NCI-H82 treated with DMSO at 0.1 percent for 48 hours (cell line): ENCODE measurements at regions not wholly inside any gene's neighbourhood (a gene's known extent, or its start where the extent isn't known, plus 50 kb on each side); places are given as distances from the start of the nearest gene placed in this dataset.
"Not testable (repeated sequence)": the region's sequence is repeated elsewhere in the genome, so short reads cannot be mapped to it uniquely, and the experiment has no call there.

Experiments
- DNase-seq: peaks from one replicate; lab custom pipeline; 2025; ENCODE audit not compliant: unreplicated experiment; lab: John Stamatoyannopoulos, UW

DNA sequence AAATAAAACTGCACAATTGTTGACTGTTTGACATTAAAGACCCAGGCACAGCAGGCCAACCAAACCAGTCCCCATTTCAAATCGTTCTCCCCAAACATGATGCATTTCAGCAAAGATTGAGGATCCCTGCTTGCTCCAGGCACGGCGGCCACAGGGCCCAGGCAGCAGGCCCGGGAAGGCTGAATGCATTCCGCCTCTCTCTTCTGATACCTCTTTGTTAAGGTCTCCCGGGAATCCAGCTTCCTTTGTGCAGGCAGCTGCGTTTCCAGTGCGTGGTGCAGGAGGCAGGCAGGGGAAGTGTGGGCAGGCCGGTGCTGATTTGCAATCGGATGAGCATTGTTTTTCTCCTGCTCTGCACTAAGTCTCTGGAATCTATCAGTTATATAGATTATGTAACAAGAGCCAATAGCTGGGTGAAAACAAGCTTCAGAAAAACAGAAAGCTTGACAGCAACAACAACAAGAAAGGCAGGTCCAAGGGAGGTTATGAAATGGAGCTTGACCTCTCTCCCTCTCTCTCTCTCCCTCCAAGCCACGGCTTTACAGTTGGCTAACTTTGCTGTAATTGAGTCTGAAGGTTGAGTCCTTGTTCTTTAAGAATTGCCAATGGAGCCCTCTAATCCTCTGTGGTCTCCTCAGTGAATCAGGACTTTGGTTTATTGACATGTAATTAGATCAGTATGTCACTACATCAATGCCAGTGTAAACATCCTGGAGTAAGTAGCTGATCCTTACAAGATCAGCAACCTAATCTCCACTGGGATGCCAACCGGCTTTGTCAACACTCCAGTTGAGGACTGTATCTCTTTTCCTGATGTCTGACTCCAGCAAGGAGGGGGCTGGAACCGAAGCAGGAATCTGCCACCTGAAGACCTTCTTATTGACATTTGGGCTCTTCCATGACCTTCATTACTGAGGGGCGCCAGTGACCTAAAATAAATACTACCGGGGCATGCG, 338.0 kb downstream of the TEX29 start:
- DNase-seq, result peak; percentile 31

DNA sequence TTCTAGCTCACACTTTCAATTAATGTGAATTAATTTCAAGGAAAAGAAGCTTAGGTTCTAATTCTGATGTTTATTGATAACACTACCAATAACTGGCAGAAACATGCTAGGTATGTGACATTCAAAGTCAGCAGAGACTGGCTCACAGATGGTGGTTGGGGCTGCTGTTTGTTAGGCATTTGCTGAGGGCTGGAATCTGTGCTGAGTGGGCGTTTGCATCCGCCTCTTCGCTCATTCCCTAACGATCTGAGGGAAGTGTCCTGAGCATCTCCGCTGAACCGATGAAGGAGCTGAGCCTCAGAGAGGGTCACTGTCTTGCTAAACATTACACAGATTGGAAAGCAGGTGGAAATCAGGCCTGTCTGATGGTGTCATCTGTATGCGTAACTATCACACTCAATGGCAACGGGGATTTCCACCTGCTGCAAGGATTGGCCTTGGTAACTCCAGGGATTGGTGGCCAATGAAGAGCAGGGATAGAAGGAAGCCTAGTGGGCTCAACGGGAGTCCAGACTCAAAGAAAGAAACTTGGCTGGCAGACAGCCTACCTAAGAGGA, 338.9 kb downstream of the TEX29 start:
- DNase-seq, result no peak

DNA sequence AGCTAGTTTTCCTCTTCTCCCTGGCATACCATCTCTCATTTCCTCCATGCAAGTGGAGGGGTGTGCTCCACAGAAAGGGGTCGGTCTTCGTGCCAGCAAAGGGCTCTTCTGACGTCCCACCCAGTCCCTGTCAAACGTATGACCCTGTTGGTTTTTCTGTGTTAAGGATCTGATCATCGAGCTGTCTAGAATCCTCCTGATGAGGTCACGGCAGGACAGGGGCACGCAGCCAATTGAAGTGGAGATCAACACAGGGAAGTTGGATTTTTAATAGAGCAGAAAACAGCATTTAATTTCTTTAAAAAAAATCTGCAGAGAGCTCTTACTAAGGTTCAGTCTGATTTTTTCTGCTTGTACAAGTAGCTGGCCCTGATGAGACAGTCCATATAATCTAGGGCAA, 339.4 kb downstream of the TEX29 start:
- DNase-seq, result no peak

DNA sequence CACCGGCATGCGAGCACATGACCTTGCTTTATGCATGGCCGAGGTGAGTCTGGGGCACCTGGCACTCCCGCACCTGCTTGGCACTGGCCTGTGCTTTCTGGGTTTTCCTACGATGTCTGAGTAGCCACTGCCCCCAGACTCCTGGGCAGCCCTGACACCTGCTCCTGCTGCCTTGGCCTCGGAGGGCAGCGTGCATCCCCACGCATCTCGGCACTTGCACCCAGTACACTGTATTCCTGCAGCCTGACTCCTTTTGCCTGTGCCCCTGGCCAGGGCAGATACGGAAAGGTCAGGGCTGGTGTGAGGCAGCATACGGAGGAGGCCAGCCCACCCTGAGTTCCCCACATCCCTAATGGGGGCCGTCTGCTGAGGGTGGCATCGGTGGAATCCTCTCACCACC, 340.6 kb downstream of the TEX29 start:
- no peak for DNase-seq

DNA sequence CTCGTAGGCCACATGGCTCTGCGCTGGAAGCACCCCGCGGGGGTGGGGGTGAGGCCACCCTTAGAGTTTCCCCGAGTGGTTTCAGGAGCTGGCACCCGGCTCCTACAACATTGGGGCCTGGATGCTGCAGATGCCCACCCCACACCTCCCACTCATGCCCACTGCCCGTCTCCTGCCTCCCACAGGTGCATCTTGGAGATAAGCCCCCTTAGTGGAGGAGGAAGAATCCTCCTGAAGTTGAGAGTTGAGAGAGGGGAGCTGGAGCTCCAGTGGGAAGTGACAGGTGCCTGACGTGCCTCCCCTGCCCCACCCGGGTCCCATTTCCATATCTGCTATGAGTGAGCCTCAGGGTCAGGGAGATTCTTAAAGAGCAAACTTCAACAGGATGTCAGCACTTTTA, 341.3 kb downstream of the TEX29 start:
- DNase-seq, result no peak

DNA sequence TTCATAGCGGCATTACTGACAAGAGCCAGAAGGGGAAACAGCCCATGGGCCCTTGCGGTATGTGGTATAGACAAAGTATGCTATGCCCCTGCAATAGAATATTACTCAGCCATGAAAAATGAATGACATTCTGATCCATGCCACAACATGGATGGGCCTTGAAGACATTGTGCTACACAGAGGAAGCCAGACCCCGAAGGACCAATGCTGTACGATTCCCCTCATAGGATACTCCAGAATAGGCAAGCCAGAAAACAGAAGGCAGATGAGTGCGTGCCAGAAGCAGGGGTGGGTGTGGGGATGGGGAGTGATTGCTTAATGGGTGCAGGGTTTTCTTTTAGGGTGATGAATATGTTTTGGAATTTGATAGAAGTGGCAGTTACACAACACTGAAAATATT, 342.0 kb downstream of the TEX29 start:
- no peak for DNase-seq

DNA sequence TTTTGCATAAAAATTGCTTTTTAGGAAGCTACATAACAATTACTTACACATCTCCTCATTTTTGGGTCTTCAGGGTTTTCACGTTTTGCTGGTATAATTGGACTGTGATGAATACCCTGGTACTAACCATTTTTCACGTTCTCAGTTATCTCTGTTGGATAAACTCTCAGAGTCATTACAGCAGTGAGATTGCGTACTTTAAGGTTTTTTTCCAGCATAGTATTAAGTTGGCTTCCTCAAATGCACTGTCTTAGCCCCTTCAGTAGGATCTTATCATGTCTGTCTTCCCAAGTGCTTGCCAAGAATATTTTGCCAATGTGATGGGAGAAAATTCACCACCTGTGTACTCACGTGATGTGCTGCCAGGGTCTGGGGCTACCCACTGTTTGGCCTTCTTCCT, 342.5 kb downstream of the TEX29 start:
- DNase-seq, result no peak

DNA sequence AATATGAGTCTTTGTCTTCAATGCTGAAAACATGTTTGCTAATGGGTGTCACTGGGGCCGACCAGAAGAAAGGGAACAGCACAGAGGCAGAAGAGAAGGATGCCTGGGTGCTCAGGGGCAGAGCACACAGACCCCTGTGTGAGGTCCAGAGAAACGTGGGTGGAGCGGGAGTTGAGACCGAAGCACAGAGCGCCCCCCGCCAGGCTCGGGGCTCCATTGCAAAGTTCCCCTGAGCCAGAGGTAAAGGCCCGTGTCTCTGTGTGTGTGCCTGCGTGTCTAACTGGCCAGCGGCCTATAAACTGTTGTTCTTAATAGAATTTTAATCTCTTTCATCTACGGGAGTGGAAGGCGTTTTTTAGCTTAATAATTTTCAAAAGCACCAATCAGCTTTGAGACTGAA, 343.1 kb downstream of the TEX29 start:
- no peak for DNase-seq

DNA sequence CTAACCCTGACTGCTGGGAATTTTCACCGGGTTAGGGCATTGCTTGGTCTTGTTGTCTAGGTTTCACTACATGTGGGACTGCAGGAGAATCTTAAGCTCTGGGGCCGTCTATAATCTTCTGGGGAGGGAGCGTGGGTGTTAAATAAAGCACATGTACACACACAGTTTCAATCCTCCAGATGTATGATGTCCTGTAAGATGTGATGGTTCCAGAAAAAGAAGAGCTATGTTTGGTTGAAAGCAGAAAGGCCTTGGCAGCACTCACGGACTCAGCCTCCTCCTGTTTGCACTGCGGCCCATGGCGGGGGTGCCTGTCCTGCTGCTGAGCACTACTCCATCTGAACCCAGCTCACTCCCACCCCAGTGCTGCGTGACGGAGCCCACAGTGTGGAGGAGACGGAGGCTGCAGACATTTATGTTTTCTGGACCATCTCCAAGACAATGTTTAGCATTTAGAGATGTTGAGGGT, 343.5 kb downstream of the TEX29 start:
- DNase-seq, result no peak

DNA sequence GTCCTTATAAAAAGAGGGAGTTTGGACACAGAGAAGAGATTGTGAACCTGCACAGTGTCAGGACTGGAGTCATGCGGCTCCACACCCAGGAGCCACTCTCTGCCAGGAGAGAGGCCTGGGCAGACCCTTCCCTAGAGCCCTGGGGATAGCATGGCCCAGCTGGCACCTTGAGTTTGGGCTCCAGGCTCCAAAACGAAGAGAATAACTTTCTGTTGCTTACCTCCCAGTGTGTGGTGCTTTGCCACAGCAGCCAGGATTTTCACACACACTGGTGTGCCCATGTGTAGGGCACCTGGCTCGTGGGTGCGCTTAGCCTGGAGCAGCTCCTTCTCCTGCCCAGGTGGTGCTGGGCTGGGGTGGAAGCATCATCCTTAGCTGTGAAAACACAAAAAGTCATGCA, 344.3 kb downstream of the TEX29 start:
- no peak for DNase-seq

DNA sequence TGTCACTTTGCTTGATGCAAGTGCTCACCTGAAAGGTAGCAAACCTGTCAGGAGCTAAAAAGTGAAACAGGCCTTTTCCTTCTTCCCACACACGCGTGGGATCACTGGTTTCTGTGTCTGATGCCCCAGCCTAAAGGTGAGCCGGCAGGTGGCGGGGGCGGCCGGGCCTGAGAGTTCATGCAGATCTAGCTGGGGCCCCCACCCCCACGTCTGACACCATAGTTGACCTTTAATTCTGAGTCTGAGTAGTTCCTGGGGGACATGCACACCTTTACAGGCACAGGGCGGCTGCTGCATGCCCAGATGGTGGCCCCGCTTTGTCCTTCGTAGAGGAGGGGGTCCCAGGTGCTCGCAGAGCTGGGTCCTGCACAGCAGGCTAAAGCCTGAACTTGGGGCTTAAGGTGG, 345.3 kb downstream of the TEX29 start:
- DNase-seq, result no peak

DNA sequence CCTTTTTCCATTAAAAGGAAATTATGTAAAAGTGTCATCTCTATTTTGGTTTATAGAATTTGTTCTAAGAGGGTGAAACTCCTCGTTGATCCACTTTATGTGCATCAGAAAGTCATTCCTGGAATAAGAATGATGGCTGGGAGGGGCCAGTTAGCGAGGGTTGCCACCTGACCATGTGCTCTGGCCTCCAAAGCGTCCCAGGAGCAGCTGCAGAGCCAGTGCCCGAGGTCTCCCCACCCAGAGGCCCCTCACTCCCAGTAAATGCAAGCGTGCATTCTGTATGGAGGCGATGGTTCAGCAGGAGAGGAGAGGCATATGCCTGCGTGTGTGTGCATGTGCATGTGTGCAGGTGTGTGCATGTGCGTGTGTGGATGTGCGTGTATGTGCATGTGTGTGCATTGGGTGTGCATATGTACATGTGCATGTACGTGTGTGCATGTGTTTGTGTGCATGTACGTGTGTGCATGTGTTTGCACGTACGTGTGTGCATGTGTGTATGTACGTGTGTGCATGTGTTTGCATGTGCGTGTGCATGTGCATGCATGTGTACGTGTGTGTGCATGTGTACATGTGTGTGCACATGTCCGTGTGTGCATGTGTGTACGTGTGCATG, 345.8 kb downstream of the TEX29 start:
- no peak for DNase-seq

DNA sequence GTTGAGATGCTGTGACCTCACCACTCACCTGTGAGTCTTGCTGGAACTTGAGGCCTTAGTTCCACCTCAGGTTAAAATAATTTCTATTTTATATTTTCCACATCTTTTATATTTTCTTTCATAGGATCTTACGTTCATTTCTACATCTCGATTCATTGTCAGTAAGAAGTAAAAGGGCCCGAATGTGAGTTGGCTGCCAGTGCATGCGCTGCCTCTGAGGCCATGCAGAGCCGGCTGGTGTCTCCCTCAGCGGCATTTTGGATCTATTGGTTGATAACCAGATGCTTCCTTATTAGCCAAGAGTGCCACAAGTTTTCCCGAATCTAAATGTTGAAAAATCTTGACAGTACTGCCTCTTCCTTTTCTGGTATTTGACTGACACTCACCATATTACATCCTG, 347.3 kb downstream of the TEX29 start:
- no peak for DNase-seq

DNA sequence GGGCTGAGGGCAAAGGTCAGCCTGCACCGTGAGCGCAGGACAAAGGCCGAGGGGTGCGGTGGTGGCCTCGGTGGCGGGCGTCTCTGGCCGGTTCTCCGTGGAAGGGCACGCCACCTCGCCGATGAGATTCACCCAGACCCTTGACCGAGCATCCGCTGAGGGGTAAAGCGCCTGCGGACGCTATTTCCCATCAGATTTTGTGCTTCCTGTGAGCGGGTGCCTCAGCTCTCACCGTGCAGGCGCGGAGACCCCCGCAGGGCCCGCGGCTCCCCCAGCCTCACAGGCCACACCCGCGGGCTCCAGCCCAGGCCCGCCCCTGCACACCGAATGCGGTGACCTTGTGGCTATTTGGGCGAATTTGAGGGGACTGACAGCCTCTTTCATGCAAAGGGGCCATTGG, 348.0 kb downstream of the TEX29 start:
- DNase-seq, result no peak

DNA sequence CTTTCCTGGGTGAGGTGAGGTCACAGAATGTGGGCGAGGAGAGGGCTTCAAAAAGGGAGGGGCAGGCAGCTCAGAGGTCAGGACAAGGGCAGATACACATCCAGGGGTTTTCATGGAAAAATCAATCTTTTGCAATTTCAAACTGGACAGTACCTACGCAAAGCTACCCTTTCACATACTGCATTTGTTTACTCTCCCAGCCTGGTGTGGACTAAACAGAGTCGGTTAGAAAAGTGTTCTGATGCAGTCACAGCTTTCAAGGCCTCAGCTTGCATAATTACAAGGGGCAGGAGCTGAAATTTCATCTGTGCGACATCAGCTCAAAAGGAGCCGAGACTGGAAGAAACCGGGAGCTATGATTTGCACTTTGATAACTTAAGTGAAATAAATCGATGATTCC, 351.8 kb downstream of the TEX29 start:
- not testable (repeated sequence) for DNase-seq

DNA sequence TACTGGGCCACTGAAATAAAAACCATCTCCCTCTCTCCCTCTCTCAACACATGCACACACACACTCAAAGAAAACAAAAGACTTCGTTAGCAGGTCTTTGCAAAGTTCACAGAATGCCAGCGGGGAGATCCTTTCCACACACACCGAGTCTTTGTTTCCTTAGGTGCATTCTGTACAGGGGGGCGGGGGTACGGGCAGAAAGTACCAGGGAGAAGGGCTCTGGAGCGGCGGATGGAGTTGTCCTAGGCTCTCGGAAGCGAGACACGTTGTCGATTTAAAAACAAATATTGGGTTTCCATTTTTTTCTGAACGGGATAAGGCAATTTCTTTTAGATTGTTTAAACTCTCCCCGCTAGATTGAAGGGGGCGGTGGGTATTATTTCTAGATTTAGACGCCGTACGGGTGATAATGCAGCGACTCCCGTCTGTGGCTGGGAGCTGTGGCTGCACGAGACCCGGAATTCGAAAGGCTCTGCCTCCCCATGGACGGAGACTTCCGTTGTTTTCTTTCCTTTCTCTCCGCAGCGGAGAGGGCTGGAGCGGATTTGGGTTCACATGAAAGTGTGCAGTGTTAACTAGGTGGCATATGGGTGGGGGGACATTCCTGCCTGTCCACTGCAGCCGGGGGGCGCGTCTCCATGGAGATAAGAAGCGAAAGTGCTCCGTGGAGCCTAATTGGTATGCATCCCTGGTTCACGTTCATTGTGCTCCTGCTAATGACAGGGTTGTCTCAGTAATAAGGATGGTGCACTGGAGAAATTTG, 357.9 kb downstream of the TEX29 start:
- DNase-seq, result not testable (repeated sequence)

DNA sequence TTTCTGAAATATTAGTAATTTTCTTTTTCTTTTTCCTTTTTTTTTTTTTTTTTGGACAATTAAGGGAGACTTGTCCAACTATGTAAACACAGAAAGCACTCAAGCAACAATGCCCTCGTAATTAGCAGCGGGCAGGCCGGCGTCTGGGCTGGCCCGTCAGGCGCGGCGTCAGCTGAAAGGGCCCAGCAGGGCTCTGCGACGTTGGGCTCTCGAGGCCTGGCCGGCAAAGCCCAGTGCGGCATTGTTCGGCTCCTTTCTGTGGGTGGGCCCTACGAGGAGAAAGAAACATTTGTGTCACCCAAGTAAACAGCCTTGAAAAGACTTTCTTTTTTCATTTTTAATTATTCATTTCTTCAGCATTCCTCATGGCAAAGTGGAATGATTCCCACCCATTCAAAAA, 359.2 kb downstream of the TEX29 start:
- DNase-seq, result not testable (repeated sequence)

DNA sequence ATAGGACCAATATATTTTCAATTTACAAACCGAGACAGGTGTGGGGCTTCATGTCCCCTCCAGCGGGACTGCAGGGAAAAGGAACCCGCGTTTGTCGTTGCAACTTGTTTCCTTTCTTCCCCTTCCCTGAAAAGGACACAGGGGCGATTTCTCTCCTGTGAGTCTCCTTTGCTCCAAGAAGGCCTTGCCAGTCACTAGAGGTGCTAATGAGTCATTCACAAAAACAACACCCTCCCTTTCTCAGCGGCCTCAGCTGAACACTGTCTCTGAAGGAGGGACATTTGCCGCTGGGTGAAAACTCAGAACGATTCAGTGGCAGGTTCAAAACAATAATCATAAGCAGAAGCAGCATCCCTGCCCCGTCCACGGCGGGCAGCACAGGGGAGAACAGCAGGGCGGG, 359.7 kb downstream of the TEX29 start:
- not testable (repeated sequence) for DNase-seq

DNA sequence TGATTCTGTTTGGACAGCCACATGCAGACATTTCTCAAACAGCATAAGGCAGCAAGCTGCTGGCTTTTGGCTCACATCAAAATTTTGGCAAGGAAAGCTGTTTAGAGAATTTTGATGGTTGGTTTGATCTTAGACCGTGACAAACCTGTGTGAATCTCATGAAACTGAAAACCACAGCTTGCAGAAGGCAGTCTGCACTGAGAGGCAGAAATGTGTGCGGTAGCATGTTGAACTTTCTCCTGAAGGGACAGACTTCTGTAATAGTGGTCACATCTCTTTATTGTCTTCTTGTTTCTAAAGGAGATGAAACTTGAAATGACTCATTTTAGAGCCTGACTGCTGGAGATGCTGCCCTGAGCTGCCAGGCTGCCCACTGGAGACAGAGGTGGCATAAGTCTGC, 371.6 kb downstream of the TEX29 start:
- DNase-seq, result not testable (repeated sequence)

DNA sequence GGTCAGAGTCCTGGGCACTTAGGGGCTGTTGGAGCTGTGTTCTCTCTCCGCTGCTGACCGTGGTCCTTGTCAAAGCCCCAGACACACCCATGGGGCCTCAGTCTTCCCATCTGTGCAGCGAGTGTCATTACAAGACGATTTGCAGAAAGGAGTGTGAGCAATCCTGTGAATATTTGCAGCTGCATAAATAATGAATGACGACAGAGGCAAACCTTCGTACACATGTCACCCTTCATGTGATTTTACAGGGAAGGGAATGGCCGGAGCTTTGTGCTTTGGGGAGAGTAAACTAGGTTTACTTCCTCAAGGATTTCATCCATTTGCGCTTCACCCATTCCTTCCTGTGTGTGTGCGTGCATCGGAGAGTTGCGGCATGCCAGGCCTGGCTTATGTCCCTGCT, 370.8 kb upstream of the SOX1 start:
- not testable (repeated sequence) for DNase-seq

DNA sequence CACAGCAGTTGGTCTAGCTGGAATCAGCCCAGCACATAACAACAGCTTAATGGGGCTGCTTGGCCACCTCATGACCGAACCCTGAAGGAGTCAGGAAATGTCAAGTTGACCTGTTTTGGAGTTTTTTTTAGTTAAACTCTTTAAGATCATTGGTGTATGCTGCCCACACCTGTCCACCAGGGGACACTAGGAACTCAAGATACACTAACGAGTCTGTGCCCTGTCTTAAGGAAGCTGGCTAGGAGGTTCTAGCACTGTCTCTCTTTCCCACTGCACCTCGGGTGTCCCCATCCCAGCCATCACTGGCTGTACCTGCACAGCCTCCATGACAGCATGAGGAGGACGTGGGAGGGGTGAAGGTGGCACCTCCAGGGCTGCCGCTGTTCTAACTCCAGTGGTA, 364.9 kb upstream of the SOX1 start:
- DNase-seq, result not testable (repeated sequence)
